SJCRH30 (cell line): ENCODE measurements at regions not wholly inside any gene's neighbourhood (a gene's known extent, or its start where the extent isn't known, plus 50 kb on each side); places are given as distances from the start of the nearest gene placed in this dataset.

ENCODE experiments used
- DNase-seq, 2 experiments: peaks; one replicate each; pipeline ENCODE4 v3.0.0-alpha.2; 2015 to 2020
- H3K27ac ChIP-seq: fragments of 250-450 bp; sonication (Bioruptor Pico); 2 replicates; pipeline ENCODE4 v1.5.1; 2020; ENCODE audit warnings: mild to moderate bottlenecking, moderate library complexity
- H3K27me3 ChIP-seq: fragments of 250-450 bp; sonication (Bioruptor Pico); 2 replicates; pipeline ENCODE4 v1.5.1; 2020; ENCODE audit warnings: mild to moderate bottlenecking, moderate library complexity
- H3K36me3 ChIP-seq: fragments of 250-450 bp; sonication (Bioruptor Pico); 2 replicates; pipeline ENCODE4 v1.5.1; 2020; ENCODE audit warnings: mild to moderate bottlenecking, moderate library complexity
- H3K4me1 ChIP-seq: fragments of 250-450 bp; sonication (Bioruptor Pico); 2 replicates; pipeline ENCODE4 v1.5.1; 2020; ENCODE audit warnings: mild to moderate bottlenecking, moderate library complexity
- H3K4me3 ChIP-seq: fragments of 250-450 bp; sonication (Bioruptor Pico); 2 replicates; pipeline ENCODE4 v1.5.1; 2020; ENCODE audit warnings: mild to moderate bottlenecking, moderate library complexity
- H3K9me3 ChIP-seq: fragments of 250-450 bp; sonication (Bioruptor Pico); replicated peaks from 2 replicates; pipeline ENCODE4 v1.5.1; 2020; ENCODE audit warnings: mild to moderate bottlenecking, moderate library complexity

DNA sequence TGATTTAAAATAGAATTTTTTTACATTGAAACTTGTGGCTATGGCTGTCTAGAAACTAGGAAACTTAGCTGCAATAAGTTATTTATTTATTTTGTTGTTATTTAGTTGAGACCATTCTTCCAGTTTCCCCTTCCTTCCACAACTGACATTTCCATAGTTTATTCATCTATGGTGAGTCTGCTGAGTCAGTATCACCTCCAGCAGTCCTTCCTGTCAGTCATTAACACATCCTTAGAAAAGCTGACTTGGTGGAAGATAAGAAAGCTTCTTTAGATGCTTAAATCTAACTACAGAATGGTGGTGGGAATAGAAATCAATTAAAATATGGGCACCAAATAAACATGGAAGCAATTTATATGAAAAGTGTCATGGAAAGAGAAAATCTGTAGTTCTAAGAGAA is 714.0 kb downstream of the RWDD3 start:
- no peak for DNase-seq
- H3K4me3 ChIP-seq: no peak overlapping the region
- no peaks in the 10 kb centered on the region for H3K4me1 ChIP-seq
- H3K9me3 ChIP-seq: no peaks in the 10 kb centered on the region
- H3K27ac ChIP-seq: no peak overlapping the region
- no peaks in the 10 kb centered on the region for H3K36me3 ChIP-seq
- H3K27me3 ChIP-seq: no peaks in the 10 kb centered on the region

GRCh38 chr1:95951371-95952102 is 717.5 kb downstream of the RWDD3 start:
- H3K27me3 ChIP-seq: no peaks in the 10 kb centered on the region
- no peaks in the 10 kb centered on the region for H3K36me3 ChIP-seq
- H3K4me3 ChIP-seq: no peak overlapping the region
- H3K27ac ChIP-seq: no peak overlapping the region
- no peak for DNase-seq
- H3K9me3 ChIP-seq: no peaks in the 10 kb centered on the region
- H3K4me1 ChIP-seq: no peaks in the 10 kb centered on the region

DNA sequence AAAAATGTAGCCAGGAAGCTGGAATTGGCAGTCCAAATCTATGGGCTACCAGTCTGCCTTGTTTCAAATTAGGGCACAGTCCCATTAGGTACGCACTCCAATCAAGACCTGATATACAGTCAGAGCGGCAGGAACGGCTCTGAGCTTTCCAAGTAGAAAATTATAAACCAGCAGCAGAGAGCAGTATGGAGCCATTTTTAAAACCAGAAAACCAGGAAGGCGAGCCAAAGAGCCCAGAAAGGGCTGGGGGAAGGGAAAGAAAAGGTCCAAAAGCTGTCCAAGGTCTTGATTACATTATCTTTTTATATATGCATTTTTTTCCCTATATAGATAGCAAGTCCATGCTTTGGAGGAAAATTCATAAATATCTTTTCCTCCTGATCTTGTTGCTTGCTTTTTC is 719.0 kb downstream of the RWDD3 start:
- Histone ChIP-seq H3K4me3 (no peak overlapping the region), H3K9me3 (no peaks in the 10 kb centered on the region), H3K27ac (no peak overlapping the region), H3K4me1 (no peaks in the 10 kb centered on the region), H3K36me3 (no peaks in the 10 kb centered on the region), H3K27me3 (no peaks in the 10 kb centered on the region)
- DNase-seq: peak in 1 of 2 experiments; percentile 3

DNA sequence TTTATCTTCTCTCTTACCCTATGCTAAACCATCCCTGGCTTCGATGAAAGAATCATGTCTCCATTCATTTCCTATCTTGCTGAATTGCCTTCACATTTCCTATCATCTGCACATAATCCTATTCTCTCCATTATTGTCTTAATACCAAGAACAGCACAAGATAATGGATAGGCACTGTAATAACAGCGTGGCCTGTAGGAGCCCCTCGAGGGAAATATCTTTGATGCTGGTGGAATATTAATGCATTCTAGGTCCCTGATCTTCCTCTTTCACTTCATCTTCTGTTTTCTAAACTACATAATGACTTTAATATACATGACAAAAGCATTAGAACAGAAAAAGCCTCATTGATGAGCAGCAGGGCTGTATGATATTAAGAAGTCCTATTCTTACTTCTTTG is 720.6 kb downstream of the RWDD3 start:
- Histone ChIP-seq H3K36me3 (no peaks in the 10 kb centered on the region), H3K27me3 (no peaks in the 10 kb centered on the region), H3K4me1 (no peaks in the 10 kb centered on the region), H3K9me3 (no peaks in the 10 kb centered on the region), H3K4me3 (no peak overlapping the region), H3K27ac (no peak overlapping the region)
- DNase-seq: no peak

- Histone ChIP-seq H3K9me3 (no peaks in the 10 kb centered on the region), H3K4me3 (no peak overlapping the region), H3K27ac (no peak overlapping the region), H3K36me3 (no peaks in the 10 kb centered on the region), H3K27me3 (no peaks in the 10 kb centered on the region), H3K4me1 (no peaks in the 10 kb centered on the region)
- DNase-seq: no peak
These were observed 722.2 kb downstream of the RWDD3 start for GRCh38 chr1:95956215-95956614.

GRCh38 chr1:95957748-95958147 is 723.7 kb downstream of the RWDD3 start:
- no peaks in the 10 kb centered on the region for H3K36me3 ChIP-seq
- no peaks in the 10 kb centered on the region for H3K9me3 ChIP-seq
- no peaks in the 10 kb centered on the region for H3K4me1 ChIP-seq
- H3K27ac ChIP-seq: no peak overlapping the region
- H3K4me3 ChIP-seq: no peak overlapping the region
- no peak for DNase-seq
- H3K27me3 ChIP-seq: no peaks in the 10 kb centered on the region

DNA sequence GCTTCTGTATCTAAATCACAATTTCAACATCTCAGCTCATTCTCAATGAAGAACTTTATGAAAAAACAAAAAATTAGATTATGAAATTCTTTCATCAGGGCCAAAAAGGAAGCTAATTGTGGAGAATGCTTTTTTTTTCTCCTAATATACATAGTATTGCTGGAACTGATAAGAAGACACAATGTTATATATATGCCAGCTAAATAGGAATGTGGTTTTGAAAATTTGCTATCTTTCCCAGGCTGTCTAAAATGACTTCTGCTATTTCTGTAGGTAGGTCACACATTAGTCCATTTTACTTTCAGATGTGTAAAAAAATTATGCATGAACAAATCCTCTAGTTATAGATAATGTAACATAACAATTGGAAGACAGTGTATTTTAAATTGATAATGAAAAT is 732.9 kb downstream of the RWDD3 start:
- no peak overlapping the region for H3K27ac ChIP-seq
- H3K4me3 ChIP-seq: no peak overlapping the region
- H3K9me3 ChIP-seq: no peaks in the 10 kb centered on the region
- no peaks in the 10 kb centered on the region for H3K4me1 ChIP-seq
- DNase-seq: no peak
- no peaks in the 10 kb centered on the region for H3K27me3 ChIP-seq
- H3K36me3 ChIP-seq: no peaks in the 10 kb centered on the region

GRCh38 chr1:95974586-95974985 is 740.6 kb downstream of the RWDD3 start:
- DNase-seq: no peak
- Histone ChIP-seq H3K27me3 (no peaks in the 10 kb centered on the region), H3K4me3 (no peak overlapping the region), H3K4me1 (no peaks in the 10 kb centered on the region), H3K36me3 (no peaks in the 10 kb centered on the region), H3K9me3 (no peaks in the 10 kb centered on the region), H3K27ac (no peak overlapping the region)

GRCh38 chr1:95982711-95983110 is 738.9 kb upstream of the PTBP2 start:
- no peak overlapping the region for H3K27ac ChIP-seq

DNA sequence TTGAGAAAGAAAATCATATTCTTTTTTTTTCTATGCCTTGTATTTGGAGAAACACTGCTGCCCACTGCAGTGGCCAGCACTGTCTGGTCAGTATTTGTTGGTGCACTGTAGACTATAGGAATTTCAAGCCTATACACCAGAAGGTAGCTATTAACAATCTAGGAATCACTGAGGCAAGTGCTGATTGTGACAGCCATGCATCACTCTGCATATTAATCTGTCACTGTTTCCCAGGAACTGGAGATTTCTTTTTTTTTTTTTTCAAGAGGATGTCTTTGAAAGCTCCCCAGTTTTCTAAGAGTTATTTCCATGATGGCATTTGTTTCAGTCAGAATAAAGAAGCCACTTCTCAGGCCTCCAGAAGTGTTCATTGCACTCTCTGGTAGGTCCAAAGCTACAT is 737.8 kb upstream of the PTBP2 start:
- Histone ChIP-seq H3K4me3 (no peak overlapping the region), H3K36me3 (no peaks in the 10 kb centered on the region), H3K27me3 (no peaks in the 10 kb centered on the region), H3K4me1 (no peaks in the 10 kb centered on the region), H3K9me3 (no peaks in the 10 kb centered on the region), H3K27ac (no peak overlapping the region)
- no peak for DNase-seq

More at GRCh38 chr1:95982711-95983110, 738.9 kb upstream of the PTBP2 start:
- Histone ChIP-seq H3K4me1 (no peaks in the 10 kb centered on the region), H3K27me3 (no peaks in the 10 kb centered on the region), H3K9me3 (no peaks in the 10 kb centered on the region), H3K4me3 (no peak overlapping the region), H3K36me3 (no peaks in the 10 kb centered on the region)
- DNase-seq: no peak

GRCh38 chr1:95984798-95985374 is 736.7 kb upstream of the PTBP2 start:
- Histone ChIP-seq H3K36me3 (no peaks in the 10 kb centered on the region), H3K4me3 (no peak overlapping the region), H3K27ac (no peak overlapping the region), H3K9me3 (no peaks in the 10 kb centered on the region), H3K4me1 (no peaks in the 10 kb centered on the region), H3K27me3 (no peaks in the 10 kb centered on the region)
- no peak for DNase-seq

DNA sequence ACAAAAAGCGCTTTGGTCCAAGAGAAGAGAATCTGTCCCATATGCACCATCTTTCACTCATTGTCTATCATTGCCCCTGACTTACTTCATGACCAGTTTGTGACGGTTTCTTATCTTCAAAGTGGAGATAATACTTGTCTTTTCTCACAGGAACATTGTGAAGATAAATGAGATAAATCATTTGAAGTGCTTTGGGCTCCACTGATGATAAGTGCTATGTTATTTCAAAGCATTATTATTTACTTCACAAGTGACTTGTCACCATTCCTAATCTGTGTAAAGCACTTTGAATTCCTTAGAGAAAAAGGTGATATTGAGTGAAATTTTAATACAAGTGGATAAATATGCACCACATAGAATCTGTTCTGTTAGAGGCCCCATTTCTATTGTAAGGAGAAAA is 731.6 kb upstream of the PTBP2 start:
- Histone ChIP-seq H3K27me3 (no peaks in the 10 kb centered on the region), H3K36me3 (no peaks in the 10 kb centered on the region), H3K4me1 (no peaks in the 10 kb centered on the region), H3K4me3 (no peak overlapping the region), H3K27ac (no peak overlapping the region), H3K9me3 (no peaks in the 10 kb centered on the region)
- no peak for DNase-seq

DNA sequence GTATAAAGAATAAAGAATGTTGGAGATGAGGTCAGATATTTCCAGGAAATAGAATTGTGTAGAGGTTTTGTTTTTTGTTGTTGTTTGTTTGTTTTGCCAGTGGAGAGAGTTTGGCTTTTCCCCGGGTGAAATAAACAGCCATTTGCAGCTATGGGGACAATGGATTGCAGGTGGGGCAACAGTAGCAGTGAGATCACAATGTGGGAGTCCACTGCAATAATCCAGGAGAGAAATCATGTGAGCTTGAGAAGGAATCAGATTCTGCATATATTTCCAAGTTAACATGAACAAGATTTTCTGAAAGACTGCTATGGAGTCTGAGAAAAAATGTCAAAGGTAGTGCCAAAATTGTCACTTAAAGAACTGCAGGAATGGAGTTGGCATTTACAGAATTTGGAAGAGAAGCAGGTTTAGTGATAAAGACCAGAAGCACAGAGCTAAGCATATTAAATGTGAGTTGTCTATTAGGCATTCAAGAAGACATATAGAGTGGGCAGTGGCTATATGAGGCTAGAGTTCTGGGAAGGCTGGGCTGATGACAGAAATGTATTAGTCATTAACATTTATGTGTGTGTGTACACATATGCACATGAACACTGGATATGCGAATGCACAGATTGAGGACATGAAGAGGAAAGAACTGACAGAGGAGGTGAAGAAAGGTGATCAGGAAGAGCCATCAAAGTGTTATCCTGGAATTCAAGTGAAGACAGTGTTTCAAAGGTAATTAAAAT is 729.6 kb upstream of the PTBP2 start:
- Histone ChIP-seq H3K4me1 (no peaks in the 10 kb centered on the region), H3K27me3 (no peaks in the 10 kb centered on the region), H3K4me3 (no peak overlapping the region), H3K27ac (no peak overlapping the region), H3K36me3 (no peaks in the 10 kb centered on the region), H3K9me3 (no peaks in the 10 kb centered on the region)
- DNase-seq: no peak

DNA sequence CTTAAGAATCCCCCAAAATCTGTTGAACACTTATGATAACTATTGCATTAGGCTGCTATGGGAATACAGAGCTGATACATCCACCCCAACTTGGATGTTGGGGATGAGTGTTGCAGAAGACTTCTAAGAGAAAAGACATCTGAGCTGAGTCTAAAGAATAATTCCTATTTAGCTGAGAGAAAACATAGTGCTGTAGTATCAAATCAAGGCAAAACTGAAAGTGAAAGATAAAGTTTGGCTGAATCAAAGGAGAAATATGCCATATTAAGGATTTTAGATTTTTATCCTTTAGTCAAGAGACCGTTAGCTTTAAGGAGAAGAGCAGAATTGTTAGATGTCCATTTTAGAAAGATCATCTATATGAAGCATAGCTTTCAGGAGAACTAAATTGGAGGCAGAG is 726.9 kb upstream of the PTBP2 start:
- Histone ChIP-seq H3K9me3 (no peaks in the 10 kb centered on the region), H3K27ac (no peak overlapping the region), H3K27me3 (no peaks in the 10 kb centered on the region), H3K4me1 (no peaks in the 10 kb centered on the region), H3K36me3 (no peaks in the 10 kb centered on the region), H3K4me3 (no peak overlapping the region)
- DNase-seq: no peak

DNA sequence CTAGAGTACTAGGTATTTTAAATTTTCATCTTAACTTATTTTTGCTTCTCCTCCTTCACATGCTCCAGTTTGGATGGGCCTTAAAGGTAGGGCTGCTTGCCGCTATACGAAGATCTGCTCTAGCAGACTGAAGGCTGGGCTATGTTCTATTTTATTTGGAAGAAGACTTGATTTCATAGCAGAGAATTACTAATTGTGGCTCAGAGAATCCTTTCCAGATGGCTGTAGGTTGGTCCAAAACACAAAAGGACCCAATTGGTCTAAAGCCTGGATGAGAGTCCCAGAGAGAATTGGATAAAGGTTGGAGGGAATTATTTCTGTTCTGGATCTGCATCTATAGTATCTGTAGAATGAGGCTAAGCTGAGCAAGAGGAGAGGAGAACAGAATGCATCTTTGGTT is 719.4 kb upstream of the PTBP2 start:
- Histone ChIP-seq H3K4me1 (no peaks in the 10 kb centered on the region), H3K9me3 (no peaks in the 10 kb centered on the region), H3K27ac (no peak overlapping the region), H3K4me3 (no peak overlapping the region), H3K27me3 (no peaks in the 10 kb centered on the region), H3K36me3 (no peaks in the 10 kb centered on the region)
- DNase-seq: no peak
